NCI-H748 treated with DMSO at 0.1 percent for 48 hours (cell line): ENCODE measurements at regions not wholly inside any gene's neighbourhood (a gene's known extent, or its start where the extent isn't known, plus 50 kb on each side); places are given as distances from the start of the nearest gene placed in this dataset.

Experiments used
- DNase-seq: peaks from one replicate; lab custom pipeline; 2025; lab: John Stamatoyannopoulos, UW

- no peak for DNase-seq
These were observed 336.0 kb downstream of the PDHA2 start for GRCh38 chr4:96175871-96176270.

GRCh38 chr4:96183611-96184010, 343.7 kb downstream of the PDHA2 start:
- peak; percentile 86 for DNase-seq

- DNase-seq, result no peak
These were observed 346.7 kb downstream of the PDHA2 start for GRCh38 chr4:96186593-96186992.

- DNase-seq, result no peak
These were observed 349.9 kb downstream of the PDHA2 start for GRCh38 chr4:96189761-96190160.

GRCh38 chr4:96193061-96193460, 353.2 kb downstream of the PDHA2 start:
- no peak for DNase-seq

- DNase-seq, result no peak
These were observed 355.1 kb downstream of the PDHA2 start for GRCh38 chr4:96194993-96195392.

DNA sequence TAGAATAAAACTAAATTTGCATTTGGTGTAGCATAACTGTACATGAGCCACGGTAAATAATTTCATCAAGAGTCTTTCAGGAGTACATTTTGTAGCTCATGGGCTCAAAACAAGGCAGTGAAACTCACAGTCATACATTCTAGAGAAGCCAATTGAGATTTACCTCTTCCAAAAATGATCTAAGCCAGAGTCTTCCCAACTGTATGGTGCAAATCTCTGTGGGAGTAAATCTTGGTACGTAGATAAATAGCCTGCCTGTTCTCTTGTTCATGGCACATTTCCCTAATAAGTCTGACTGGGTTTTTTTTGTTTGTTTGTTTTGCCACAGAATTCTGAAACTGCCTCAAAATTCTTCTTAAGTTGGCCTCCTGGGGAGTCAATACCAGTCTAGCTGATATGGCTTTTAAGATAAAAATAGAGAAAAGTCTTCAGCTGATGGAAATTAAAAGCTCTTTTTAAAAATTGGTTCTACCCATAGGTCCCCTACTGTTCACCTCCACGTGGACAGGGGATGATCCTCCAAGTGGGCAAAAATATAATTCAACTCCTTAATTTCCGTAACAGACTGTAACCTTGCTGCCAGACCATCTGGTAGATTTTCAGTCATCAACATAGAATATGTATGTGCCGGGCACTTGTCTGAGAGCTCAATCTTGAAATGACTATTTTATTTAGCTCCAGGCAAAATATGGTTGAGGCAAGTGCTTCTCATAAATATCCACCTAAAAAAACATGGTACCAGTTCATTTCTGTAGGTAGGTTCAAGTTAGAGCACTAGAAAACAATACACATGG, 365.4 kb downstream of the PDHA2 start:
- no peak for DNase-seq

DNA sequence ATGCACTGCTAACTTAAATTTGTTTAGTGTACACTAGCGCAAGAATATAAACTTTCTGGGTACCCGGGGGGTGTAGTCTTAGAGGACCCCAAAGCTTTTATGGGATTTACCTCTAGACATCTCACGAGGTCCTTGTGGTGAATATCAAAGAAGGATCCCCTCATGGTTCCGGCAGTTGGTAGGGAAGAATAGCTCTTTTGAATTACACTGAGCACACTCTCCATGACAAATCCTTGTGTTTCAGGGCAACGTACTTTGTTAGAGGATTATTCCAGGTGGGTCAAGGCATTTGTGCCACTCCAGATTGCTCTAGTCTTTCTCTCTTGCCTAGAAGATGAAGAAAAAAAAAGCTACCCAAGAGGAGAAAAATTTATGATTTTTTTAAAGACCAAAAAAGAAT, 387.6 kb downstream of the PDHA2 start:
- DNase-seq, result no peak

DNA sequence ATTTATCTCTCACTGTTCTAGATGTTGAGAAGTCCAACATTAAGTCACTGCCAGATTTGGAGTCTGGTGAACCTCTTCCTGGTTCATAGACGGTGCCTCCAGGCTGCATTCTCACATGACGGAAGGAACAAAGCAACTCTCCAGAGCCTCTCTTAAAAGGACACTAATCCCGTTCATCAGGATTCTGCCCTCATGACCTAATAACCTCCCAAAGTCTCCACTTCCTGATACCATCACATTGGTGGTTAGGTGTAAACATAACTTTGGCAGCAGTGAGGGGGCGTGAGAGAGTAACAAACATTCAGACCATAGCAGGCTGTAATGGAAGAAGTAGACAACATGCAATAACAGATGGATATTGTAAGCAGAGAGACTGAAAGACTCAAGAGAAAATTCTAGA, 388.6 kb downstream of the PDHA2 start:
- no peak for DNase-seq

- no peak for DNase-seq
These were observed 400.1 kb downstream of the PDHA2 start for GRCh38 chr4:96240041-96240440.

DNA sequence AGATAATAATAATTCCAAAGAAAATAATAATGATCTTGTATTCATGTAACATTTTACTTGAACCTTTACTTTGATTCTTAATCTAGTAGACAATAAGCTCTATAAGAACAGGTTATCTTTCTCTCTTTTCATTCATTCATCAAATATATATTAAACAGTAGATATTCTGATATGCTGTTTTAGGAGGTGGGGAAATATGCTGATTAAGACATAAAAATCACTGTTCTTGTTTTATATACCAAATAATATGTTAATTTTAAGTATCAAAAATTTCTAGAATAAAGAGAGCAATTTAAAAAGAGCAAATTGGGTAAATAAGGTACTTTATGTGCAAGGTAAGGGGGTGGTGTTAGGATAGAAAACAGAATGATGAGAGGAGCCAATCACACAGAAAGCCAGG, 401.9 kb downstream of the PDHA2 start:
- DNase-seq, result no peak

GRCh38 chr4:96247096-96247495, 407.2 kb downstream of the PDHA2 start:
- DNase-seq, result no peak

DNA sequence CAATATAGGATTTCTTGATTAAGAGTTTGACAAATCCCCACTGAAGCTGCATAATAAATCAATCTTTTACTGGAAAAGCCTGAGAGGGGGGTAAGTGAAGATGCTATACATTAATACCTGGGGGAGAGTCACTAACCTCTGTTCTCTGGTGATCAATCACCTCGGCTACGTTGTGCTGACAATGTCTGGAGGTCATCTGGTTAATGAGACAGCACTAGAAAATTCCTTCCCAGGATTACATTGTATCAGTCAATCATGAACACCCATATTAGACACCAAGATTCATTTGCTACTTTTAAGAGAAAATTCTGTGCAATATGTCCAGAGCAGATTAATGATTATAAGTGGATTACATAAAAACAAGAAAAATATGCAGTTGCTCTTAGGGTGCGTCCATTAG, 408.3 kb downstream of the PDHA2 start:
- DNase-seq, result no peak

DNA sequence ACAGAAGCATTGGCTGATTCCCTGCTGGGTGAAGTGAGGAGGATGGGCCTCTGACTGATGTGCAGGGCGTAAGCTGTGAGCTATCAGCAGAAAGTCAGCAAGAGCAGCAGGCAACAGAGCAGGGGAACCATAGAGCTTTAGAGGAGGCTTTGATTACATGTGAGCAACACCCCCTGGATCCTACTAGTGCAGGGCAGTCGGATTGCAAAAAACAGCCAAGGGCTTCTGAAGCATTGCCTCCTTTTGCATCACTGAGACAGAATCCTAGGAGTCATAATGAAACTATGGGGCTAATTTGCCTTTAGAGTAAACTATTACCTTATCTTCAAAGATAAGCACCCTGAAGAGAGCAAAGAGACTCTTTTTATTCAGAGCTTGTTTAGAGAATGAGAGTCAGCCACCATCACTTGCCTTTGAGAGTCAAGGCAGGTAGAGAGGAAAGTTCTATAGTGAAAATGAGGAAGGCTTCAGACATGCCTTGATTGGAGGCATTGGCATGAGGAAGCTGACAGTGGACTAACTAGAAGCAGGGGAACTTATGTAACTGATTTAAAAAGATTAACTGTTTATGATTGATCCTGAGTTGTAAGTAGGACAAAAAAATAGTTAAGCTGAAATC, 420.3 kb downstream of the PDHA2 start:
- no peak for DNase-seq

GRCh38 chr4:96262057-96262456, 422.2 kb downstream of the PDHA2 start:
- DNase-seq, result no peak

GRCh38 chr4:96263291-96263690, 423.4 kb downstream of the PDHA2 start:
- DNase-seq, result no peak

GRCh38 chr4:96264941-96265463, 425.1 kb downstream of the PDHA2 start:
- DNase-seq, result no peak

GRCh38 chr4:96293806-96294205, 453.9 kb downstream of the PDHA2 start:
- DNase-seq, result no peak

GRCh38 chr4:96295143-96295741, 455.3 kb downstream of the PDHA2 start:
- DNase-seq, result no peak

- DNase-seq, result no peak
These were observed 461.8 kb downstream of the PDHA2 start for GRCh38 chr4:96301715-96302114.

DNA sequence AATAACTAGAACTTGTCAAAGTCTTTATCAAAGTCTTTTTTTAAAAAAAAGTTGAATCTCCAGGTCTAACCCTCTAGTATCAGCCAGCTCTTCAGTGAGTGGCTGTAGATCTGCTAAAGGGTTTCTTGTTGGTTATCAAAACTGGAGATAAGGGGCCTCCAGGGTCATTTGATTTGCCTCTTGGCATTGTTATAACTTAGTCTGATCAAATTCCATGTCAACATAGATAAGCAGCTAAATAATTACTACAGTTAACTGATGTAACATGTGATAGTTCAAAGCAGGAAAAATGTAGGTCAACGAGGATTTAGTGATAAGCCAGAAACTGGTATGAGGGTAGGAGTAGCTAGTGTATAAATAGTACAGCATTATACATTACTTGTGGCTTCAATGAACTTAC, 465.1 kb downstream of the PDHA2 start:
- DNase-seq, result no peak

GRCh38 chr4:96312046-96312685, 472.3 kb downstream of the PDHA2 start:
- DNase-seq, result no peak

DNA sequence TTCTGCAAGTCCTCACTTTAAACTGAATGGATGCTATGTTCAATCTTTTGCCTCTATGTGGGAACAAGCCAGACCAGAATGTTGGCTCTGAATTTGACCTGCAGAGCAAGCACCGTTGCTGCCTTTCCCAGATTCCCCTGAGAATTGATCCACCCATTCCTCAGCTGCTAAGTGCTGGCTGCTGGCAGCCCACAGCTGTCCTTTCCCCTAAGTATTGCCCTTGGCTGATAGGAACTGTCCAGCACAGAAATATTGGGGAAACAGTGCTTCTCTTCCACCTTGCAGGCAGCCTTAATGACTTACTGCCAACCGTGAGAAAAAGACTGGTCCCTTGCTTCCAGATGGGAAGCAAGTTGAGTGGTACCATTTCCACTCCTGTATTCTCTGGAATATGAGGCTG, 475.9 kb downstream of the PDHA2 start:
- no peak for DNase-seq
